D721Med (cell line): ENCODE measurements at regions not wholly inside any gene's neighbourhood (a gene's known extent, or its start where the extent isn't known, plus 50 kb on each side); places are given as distances from the start of the nearest gene placed in this dataset.

ENCODE experiments used
- DNase-seq: peaks from one replicate; pipeline ENCODE4 v3.0.0; 2011; ENCODE audit warnings: low spot score; ENCODE audit not compliant: insufficient read length
- FAIRE-seq: peaks from 2 replicates; lab custom pipeline; 2011; peaks lifted over from hg19 to GRCh38; lab: Jason Lieb, UNC
- TF ChIP-seq, protein P1 (sequence below): IDR thresholded peaks from 2 replicates; pipeline ENCODE4 v1.5.1; 2012; ENCODE audit warnings: mild to moderate bottlenecking, control low read depth; ENCODE audit not compliant: insufficient read depth; ENCODE audit errors: missing control alignments

- FAIRE-seq (no peak), DNase-seq (no peak)
- TF ChIP-seq, protein P1, sequence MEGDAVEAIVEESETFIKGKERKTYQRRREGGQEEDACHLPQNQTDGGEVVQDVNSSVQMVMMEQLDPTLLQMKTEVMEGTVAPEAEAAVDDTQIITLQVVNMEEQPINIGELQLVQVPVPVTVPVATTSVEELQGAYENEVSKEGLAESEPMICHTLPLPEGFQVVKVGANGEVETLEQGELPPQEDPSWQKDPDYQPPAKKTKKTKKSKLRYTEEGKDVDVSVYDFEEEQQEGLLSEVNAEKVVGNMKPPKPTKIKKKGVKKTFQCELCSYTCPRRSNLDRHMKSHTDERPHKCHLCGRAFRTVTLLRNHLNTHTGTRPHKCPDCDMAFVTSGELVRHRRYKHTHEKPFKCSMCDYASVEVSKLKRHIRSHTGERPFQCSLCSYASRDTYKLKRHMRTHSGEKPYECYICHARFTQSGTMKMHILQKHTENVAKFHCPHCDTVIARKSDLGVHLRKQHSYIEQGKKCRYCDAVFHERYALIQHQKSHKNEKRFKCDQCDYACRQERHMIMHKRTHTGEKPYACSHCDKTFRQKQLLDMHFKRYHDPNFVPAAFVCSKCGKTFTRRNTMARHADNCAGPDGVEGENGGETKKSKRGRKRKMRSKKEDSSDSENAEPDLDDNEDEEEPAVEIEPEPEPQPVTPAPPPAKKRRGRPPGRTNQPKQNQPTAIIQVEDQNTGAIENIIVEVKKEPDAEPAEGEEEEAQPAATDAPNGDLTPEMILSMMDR: no peak
These were observed 137.1 kb upstream of the WSCD2 start for GRCh38 chr12:107992029-107992428.

DNA sequence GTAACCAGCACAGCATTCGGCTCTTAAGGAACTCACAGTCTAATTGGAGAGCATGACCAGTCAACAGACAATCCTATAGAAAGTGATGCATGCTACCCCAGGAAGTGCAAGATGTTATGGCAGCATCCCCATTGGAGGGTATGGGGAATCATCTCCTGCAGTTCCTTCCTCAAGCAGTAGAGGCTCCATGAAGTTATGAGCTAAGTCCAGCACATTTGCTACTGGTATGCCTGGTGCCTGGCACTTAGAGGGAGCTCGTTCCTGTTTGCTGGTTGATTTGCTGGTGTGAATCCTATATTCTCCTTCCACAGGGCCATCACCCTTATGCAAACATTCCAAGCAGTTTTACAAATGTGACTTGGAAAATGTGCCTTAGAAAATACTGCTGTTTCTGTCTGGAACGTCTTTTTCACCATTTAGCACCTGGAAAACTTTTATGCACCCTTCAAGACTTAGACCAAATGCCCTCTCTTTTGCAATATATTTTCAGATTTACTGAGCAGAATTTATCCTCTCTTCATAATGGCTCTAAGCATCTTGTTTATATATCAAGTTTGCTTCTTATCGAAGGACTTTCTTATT, 136.1 kb upstream of the WSCD2 start:
- TF ChIP-seq, protein P1: peak; percentile 33
- DNase-seq (no peak), FAIRE-seq (no peak)

- TF ChIP-seq, protein P1: no peak
- DNase-seq (no peak), FAIRE-seq (no peak)
These were observed 130.2 kb upstream of the WSCD2 start for GRCh38 chr12:107998863-107999262.

- TF ChIP-seq, protein P1: no peak
- FAIRE-seq (no peak), DNase-seq (no peak)
These were observed 129.0 kb upstream of the WSCD2 start for GRCh38 chr12:108000111-108000510.

- TF ChIP-seq, protein P1: no peak
- FAIRE-seq (no peak), DNase-seq (no peak)
These were observed 124.8 kb upstream of the WSCD2 start for GRCh38 chr12:108004319-108004718.

GRCh38 chr12:108008163-108008905, 120.8 kb upstream of the WSCD2 start:
- DNase-seq: no peak
- TF ChIP-seq, protein P1: no peak
- no peak for FAIRE-seq
